ENCODE measurements at regions not wholly inside any gene's neighbourhood (a gene's known extent, or its start where the extent isn't known, plus 50 kb on each side); places are given as distances from the start of the nearest gene placed in this dataset.

- ATAC-seq (no peak), DNase-seq (ENCODE audit: low read depth, low spot score) (no peak), FAIRE-seq (no peak)
- intact Hi-C loops (cut with micrococcal nuclease; ENCODE audit: unreplicated experiment): no loop called here
- Histone ChIP-seq H3K27me3 (replicated peaks in 1 of 2; ENCODE audit: control insufficient read depth in 2 of 2, insufficient read depth in 2 of 2, low read length in 1 of 2) (no peaks in the 10 kb centered on the region), H3K79me2 (ENCODE audit: control insufficient read depth, insufficient read depth, low read length) (no peaks in the 10 kb centered on the region), H3K4me3 (no peak overlapping the region), H4K20me1 (ENCODE audit: control insufficient read depth, insufficient read depth) (no peaks in the 10 kb centered on the region), H3K27ac (ENCODE audit: control insufficient read depth, insufficient read depth) (no peak overlapping the region), H3K4me2 (ENCODE audit: control insufficient read depth, insufficient read depth) (no peak overlapping the region), H3K9ac (ENCODE audit: control insufficient read depth, insufficient read depth, low read length) (no peak overlapping the region), H3K36me3 (ENCODE audit: control insufficient read depth in 2 of 2, insufficient read depth in 2 of 2, low read length in 1 of 2) (no peaks in the 10 kb centered on the region), H3K4me1 (ENCODE audit: control insufficient read depth, insufficient read depth, low read length) (no peaks in the 10 kb centered on the region), H2AFZ (ENCODE audit: control insufficient read depth, low read depth, low read length) (no peak overlapping the region), H3K9me3 (replicated peaks; ENCODE audit: control insufficient read depth, insufficient read depth, low read length) (no peaks in the 10 kb centered on the region)
- in situ Hi-C loops (cut with MboI): no loop called here
- SMC1A ChIA-PET (ENCODE audit: uncharacterized antibody, unreplicated experiment): no interaction called here
- BruUV-seq (replicated peaks): no TSS peak
- 32% methylated on average over 6 of the region's 6 CpGs for WGBS (ENCODE audit: insufficient coverage, insufficient replicate concordance, low lambda C conversion rate, missing lambda C conversion rate)
- CTCF ChIA-PET: no interaction called here
- RAD21 ChIA-PET (ENCODE audit: unreplicated experiment): no interaction called here
- POLR2A ChIA-PET: interaction anchor here (0.7 kb wide), 1 partner anchor 1470 kb away, joined by 3 read pairs; no protein-coding TSS in a partner anchor
- TF ChIP-seq MEF2A (IDR thresholded peaks at IDR 0.05; ENCODE audit: insufficient read depth, low read depth, low read length): no peak
- no peak for TF ChIP-seq WRNIP1 (IDR thresholded peaks at IDR 0.05; ENCODE audit: borderline replicate concordance, low read depth, low read length)
- TF ChIP-seq HDGF (IDR thresholded peaks at IDR 0.05): no peak
- no peak for TF ChIP-seq ATF3 (IDR thresholded peaks at IDR 0.05; ENCODE audit: borderline replicate concordance, extremely low read depth, low read depth, low read length)
- no peak for TF ChIP-seq YY1 (IDR thresholded peaks at IDR 0.05; ENCODE audit: low read depth, low read length)
- no peak for TF ChIP-seq MTA2 (IDR thresholded peaks at IDR 0.05; ENCODE audit: low read depth)
- TF ChIP-seq NFXL1 (IDR thresholded peaks at IDR 0.05; ENCODE audit: borderline replicate concordance): no peak
- TF ChIP-seq REST (IDR thresholded peaks at IDR 0.05; ENCODE audit: low read depth, low read length): no peak
- TF ChIP-seq SIN3A (IDR thresholded peaks at IDR 0.05; ENCODE audit: low read depth, low read length): no peak
- TF ChIP-seq RB1 (IDR thresholded peaks at IDR 0.05; ENCODE audit: borderline replicate concordance): no peak
- no peak for TF ChIP-seq ZNF207 (IDR thresholded peaks at IDR 0.05; ENCODE audit: borderline replicate concordance)
These were observed 159.5 kb upstream of the GRAMD2B start for GRCh38 chr5:126263591-126264184.

Measured in GM12878 (cell line).